IgD-negative memory B cell (primary cell): ENCODE measurements at regions not wholly inside any gene's neighbourhood (a gene's known extent, or its start where the extent isn't known, plus 50 kb on each side); places are given as distances from the start of the nearest gene placed in this dataset.

Source experiments
- H3K27ac Mint-ChIP-seq, 3 donors: one replicate each; pipeline ENCODE4 v1.8.0; 2020 to 2022; ENCODE audit warnings: mild to moderate bottlenecking in 3 of 3, mixed read lengths in 3 of 3, moderate library complexity in 1 of 3
- H3K27me3 Mint-ChIP-seq: one replicate; pipeline ENCODE4 v1.8.0; 2021; ENCODE audit warnings: mixed read lengths
- H3K36me3 Mint-ChIP-seq: one replicate; pipeline ENCODE4 v1.8.0; 2020; ENCODE audit warnings: mild to moderate bottlenecking, mixed read lengths
- H3K4me1 Mint-ChIP-seq, 3 donors: one replicate each; pipeline ENCODE4 v1.8.0; 2020 to 2022; ENCODE audit warnings: mixed read lengths in 3 of 3, mild to moderate bottlenecking in 1 of 3
- H3K4me3 Mint-ChIP-seq, 4 donors: one replicate each; pipeline ENCODE4 v1.8.0; 2020 to 2022; ENCODE audit warnings: mild to moderate bottlenecking in 4 of 4, mixed read lengths in 4 of 4, moderate library complexity in 3 of 4
- H3K9me3 Mint-ChIP-seq, 3 donors: one replicate each; pipeline ENCODE4 v1.8.0; 2020 to 2021; ENCODE audit warnings: mixed read lengths in 3 of 3, mild to moderate bottlenecking in 1 of 3

DNA sequence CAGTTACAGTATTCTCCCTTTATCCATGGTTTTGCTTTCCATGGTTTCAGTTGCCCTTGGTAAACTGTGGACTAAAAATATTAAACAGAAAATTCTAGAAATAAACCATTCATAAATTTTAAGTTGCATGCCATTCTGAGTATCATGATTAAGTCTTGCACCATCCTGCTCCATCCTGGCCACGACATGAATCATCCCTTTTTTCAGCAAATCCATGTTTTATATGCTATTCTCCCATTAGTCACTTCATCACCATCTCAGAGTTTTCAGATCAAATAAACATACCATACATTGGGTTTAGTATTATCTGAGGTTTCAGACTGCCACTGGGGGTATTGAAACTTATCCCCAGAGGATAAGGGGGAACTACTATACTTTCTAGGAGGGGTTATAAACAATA is 234.4 kb upstream of the ATP10B start:
- Mint-ChIP-seq H3K27ac (no peak overlapping the region), H3K9me3 (peaks cover 0 to 9% (median 0%) of the 10 kb centered on the region in 3 donors), H3K36me3 (peaks cover 1% of the 10 kb centered on the region), H3K4me3 (no peak overlapping the region), H3K4me1 (no peaks in the 10 kb centered on the region), H3K27me3 (no peaks in the 10 kb centered on the region)

GRCh38 chr5:161085056-161085455 is 233.0 kb upstream of the ATP10B start:
- Mint-ChIP-seq H3K36me3 (peaks cover 1% of the 10 kb centered on the region), H3K27me3 (no peaks in the 10 kb centered on the region), H3K27ac (no peak overlapping the region), H3K4me3 (no peak overlapping the region), H3K9me3 (peaks cover 0 to 9% (median 0%) of the 10 kb centered on the region in 3 donors), H3K4me1 (no peaks in the 10 kb centered on the region)

DNA sequence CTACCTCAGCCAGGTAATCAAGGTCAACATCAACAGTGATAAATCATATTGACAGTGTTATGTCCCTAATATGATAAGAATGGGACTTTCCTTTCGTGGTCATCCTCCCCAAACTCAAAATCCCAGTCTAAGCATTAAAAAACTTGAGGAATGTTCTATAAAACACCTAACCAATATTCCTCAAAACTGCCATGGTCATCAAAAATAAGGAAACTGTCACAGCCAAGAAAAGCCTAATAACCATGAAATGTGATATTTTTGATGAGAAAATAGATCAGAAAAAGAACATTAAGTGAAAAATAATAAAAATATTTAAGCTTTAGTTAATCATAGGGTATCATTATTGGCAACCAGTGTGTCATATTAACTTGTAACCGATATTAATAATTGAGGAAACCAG is 232.1 kb upstream of the ATP10B start:
- H3K9me3 Mint-ChIP-seq, result peaks cover 0 to 6% (median 0%) of the 10 kb centered on the region in 3 donors
- no peaks in the 10 kb centered on the region for H3K4me1 Mint-ChIP-seq
- H3K27ac Mint-ChIP-seq, result no peak overlapping the region
- no peak overlapping the region for H3K4me3 Mint-ChIP-seq
- H3K27me3 Mint-ChIP-seq, result no peaks in the 10 kb centered on the region
- H3K36me3 Mint-ChIP-seq, result peaks cover 1% of the 10 kb centered on the region

- Mint-ChIP-seq H3K4me1 (no peaks in the 10 kb centered on the region), H3K4me3 (no peak overlapping the region), H3K27me3 (no peaks in the 10 kb centered on the region)
Observed at GRCh38 chr5:161078793-161079192, 226.8 kb upstream of the ATP10B start.

DNA sequence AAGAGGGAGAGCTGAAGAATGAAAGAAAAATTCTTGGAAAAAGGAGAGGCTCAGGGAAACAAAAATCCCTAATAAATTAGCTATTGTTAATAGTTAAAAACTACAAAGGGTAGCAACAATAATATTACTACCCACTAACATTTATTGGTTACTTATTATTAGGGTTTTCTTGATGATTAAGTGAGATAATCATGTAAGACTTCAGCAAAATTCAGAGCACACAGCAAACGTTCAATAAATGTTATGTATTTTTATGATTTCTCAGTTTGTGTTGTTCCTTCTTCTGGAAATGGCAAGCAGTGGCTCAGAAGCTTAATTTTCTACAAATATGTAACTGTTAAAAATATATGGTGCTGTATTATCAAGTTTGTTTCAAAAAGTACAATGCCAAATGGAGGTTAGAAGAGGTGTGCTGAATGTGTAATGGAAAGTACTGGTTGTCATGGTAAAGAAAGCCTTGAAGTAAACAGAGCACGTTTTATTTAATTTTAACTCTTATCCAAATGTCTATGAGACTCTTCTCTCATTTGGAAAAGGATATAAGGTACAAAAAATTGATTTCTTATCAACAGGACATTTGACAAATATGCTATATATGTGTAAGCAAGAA is 226.0 kb upstream of the ATP10B start:
- no peaks in the 10 kb centered on the region for H3K27me3 Mint-ChIP-seq

More at GRCh38 chr5:161078793-161079192, 226.8 kb upstream of the ATP10B start:
- no peaks in the 10 kb centered on the region for H3K36me3 Mint-ChIP-seq
- H3K27ac Mint-ChIP-seq, result no peak overlapping the region
- H3K9me3 Mint-ChIP-seq, result peaks cover 1 to 6% (median 1%) of the 10 kb centered on the region in 3 donors

GRCh38 chr5:161077496-161077895 is 225.5 kb upstream of the ATP10B start:
- Mint-ChIP-seq H3K36me3 (no peaks in the 10 kb centered on the region), H3K27ac (no peak overlapping the region), H3K4me3 (no peak overlapping the region), H3K4me1 (no peaks in the 10 kb centered on the region), H3K9me3 (peaks cover 0 to 1% (median 1%) of the 10 kb centered on the region in 3 donors), H3K27me3 (no peaks in the 10 kb centered on the region)

More for the DNA sequence above, 226.0 kb upstream of the ATP10B start:
- Mint-ChIP-seq H3K9me3 (peaks cover 1 to 2% (median 1%) of the 10 kb centered on the region in 3 donors), H3K4me3 (no peak overlapping the region), H3K4me1 (no peaks in the 10 kb centered on the region), H3K27ac (no peak overlapping the region), H3K36me3 (no peaks in the 10 kb centered on the region)

DNA sequence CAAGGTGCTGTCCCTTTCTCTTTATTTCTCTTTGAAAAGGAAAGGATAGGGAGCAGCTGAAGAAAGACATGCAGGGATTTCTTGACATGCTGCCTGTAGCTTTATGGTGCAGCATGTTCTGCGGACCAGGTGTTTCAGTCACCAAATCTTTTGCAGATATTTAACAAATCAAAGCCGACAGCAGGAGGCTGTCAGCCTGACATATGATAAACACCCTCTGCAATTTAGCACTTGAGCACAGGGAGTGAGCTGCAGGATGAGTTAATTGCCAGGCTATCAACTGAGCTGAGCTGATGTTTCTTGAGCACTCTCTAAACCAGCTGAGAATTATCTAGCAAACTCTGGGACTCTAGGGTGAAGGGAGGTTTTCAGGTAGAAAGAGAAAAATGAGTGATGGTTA is 212.8 kb upstream of the ATP10B start:
- H3K4me1 Mint-ChIP-seq, result no peaks in the 10 kb centered on the region
- H3K27ac Mint-ChIP-seq, result no peak overlapping the region

DNA sequence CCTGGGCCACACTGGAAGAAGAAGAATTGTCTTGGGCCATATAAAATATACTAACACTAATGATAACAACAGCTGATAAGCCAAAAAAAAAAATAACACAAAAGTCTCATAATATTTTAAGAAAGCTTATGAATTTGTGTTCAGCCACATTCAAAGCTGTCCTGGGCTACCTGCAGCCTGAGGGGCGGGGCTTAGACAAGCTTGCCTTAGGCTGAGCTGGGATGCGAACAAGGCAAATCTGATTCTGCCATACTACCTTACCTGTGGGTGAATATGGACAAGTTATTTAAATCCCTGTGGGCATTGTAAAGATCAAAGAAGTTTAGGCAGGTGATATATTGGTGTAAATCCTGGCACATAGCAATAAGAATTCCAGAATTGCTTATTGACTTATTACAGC is 212.3 kb upstream of the ATP10B start:
- no peaks in the 10 kb centered on the region for H3K4me1 Mint-ChIP-seq
- peaks cover 0 to 2% (median 0%) of the 10 kb centered on the region in 3 donors for H3K9me3 Mint-ChIP-seq
- H3K36me3 Mint-ChIP-seq, result no peaks in the 10 kb centered on the region
- no peaks in the 10 kb centered on the region for H3K27me3 Mint-ChIP-seq
- H3K27ac Mint-ChIP-seq, result no peak overlapping the region
- H3K4me3 Mint-ChIP-seq, result no peak overlapping the region

More for the DNA sequence above, 212.8 kb upstream of the ATP10B start:
- H3K36me3 Mint-ChIP-seq, result no peaks in the 10 kb centered on the region
- no peaks in the 10 kb centered on the region for H3K27me3 Mint-ChIP-seq
- no peak overlapping the region for H3K4me3 Mint-ChIP-seq
- peaks cover 0 to 2% (median 0%) of the 10 kb centered on the region in 3 donors for H3K9me3 Mint-ChIP-seq

DNA sequence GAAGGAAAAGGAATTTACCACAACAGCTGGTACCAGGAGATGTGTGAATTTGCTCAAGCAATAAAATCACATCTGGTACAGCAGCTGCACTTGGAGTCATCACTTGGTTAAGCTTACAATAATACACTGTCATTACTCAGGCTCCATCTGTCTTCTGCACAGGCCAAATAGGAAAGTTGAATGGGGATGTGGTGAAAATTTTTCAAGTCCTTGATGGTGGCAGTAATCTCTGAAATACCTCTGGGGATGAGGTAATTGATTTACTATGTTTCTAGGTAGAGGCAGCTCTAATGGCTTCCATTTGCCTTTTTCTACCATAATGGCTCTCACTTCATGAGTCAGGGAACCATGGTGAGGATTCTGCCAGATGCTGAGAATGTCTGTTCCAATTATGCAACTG is 206.8 kb upstream of the ATP10B start:
- no peaks in the 10 kb centered on the region for H3K4me1 Mint-ChIP-seq
- peaks cover 0 to 1% (median 0%) of the 10 kb centered on the region in 3 donors for H3K9me3 Mint-ChIP-seq
- H3K27ac Mint-ChIP-seq, result no peak overlapping the region
- no peaks in the 10 kb centered on the region for H3K27me3 Mint-ChIP-seq
- H3K4me3 Mint-ChIP-seq, result no peak overlapping the region
- H3K36me3 Mint-ChIP-seq, result no peaks in the 10 kb centered on the region

GRCh38 chr5:161051920-161052500 is 200.0 kb upstream of the ATP10B start:
- Mint-ChIP-seq H3K36me3 (no peaks in the 10 kb centered on the region), H3K27ac (no peak overlapping the region), H3K9me3 (peaks cover 0 to 1% (median 0%) of the 10 kb centered on the region in 3 donors), H3K4me1 (no peaks in the 10 kb centered on the region), H3K27me3 (no peaks in the 10 kb centered on the region), H3K4me3 (no peak overlapping the region)

- no peaks in the 10 kb centered on the region for H3K4me1 Mint-ChIP-seq
- H3K4me3 Mint-ChIP-seq, result no peak overlapping the region
- no peaks in the 10 kb centered on the region for H3K36me3 Mint-ChIP-seq
- no peaks in the 10 kb centered on the region for H3K27me3 Mint-ChIP-seq
- H3K9me3 Mint-ChIP-seq, result no peaks in the 10 kb centered on the region
- no peak overlapping the region for H3K27ac Mint-ChIP-seq
Observed at GRCh38 chr5:161047024-161047423, 195.0 kb upstream of the ATP10B start.

- peaks cover 0 to 3% (median 0%) of the 10 kb centered on the region in 3 donors for H3K9me3 Mint-ChIP-seq
- H3K4me1 Mint-ChIP-seq, result no peaks in the 10 kb centered on the region
- H3K27me3 Mint-ChIP-seq, result no peaks in the 10 kb centered on the region
- no peaks in the 10 kb centered on the region for H3K36me3 Mint-ChIP-seq
- H3K27ac Mint-ChIP-seq, result no peak overlapping the region
- H3K4me3 Mint-ChIP-seq, result no peak overlapping the region
Observed at GRCh38 chr5:161042862-161043261, 190.9 kb upstream of the ATP10B start.

DNA sequence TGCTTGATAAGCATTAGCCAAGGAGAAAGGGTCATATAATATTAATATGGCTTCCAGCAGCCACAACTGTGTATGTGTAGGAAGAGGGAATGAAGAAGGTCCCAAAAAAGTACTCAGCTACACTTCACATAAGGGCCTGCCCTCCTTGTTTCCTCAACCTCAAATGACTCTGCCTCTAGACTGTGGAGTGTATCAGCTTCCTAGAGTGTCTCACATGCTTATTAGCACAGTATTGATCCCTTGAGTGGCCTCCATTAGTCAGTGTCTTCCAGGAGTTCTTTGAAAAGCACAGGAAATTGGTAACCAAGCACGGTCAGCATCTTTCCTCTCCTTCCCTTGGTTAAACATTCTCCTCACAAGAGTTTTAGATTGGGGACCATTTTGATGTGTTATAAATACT is 190.4 kb upstream of the ATP10B start:
- no peaks in the 10 kb centered on the region for H3K4me1 Mint-ChIP-seq
- no peaks in the 10 kb centered on the region for H3K36me3 Mint-ChIP-seq
- no peak overlapping the region for H3K4me3 Mint-ChIP-seq
- H3K27me3 Mint-ChIP-seq, result no peaks in the 10 kb centered on the region
- peaks cover 0 to 3% (median 0%) of the 10 kb centered on the region in 3 donors for H3K9me3 Mint-ChIP-seq
- no peak overlapping the region for H3K27ac Mint-ChIP-seq

- Mint-ChIP-seq H3K36me3 (no peaks in the 10 kb centered on the region), H3K27me3 (no peaks in the 10 kb centered on the region), H3K4me3 (no peak overlapping the region), H3K27ac (no peak overlapping the region), H3K4me1 (no peaks in the 10 kb centered on the region), H3K9me3 (peaks cover 0 to 3% (median 0%) of the 10 kb centered on the region in 3 donors)
Observed at GRCh38 chr5:161040818-161041217, 188.8 kb upstream of the ATP10B start.

DNA sequence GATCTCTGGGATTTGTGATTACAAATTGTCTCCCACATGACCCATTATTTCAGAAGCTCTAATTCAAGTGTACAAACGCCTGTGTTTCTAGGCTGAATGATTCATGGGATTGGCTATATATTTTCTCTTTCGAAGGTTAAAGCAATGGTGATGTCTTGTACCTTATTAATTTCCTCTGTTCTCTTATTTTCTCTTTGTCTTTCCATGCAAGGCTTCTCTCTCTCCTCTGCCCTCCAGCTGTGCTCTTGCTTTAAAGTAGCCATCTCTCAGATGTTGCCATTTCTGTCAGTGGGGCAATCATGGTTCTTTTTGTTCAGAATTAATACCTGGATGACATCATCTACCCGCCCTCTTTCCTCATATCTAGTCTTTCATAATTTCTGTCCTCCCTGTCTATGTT is 184.3 kb upstream of the ATP10B start:
- Mint-ChIP-seq H3K27me3 (no peaks in the 10 kb centered on the region), H3K9me3 (peaks cover 0 to 3% (median 0%) of the 10 kb centered on the region in 3 donors), H3K36me3 (no peaks in the 10 kb centered on the region), H3K27ac (no peak overlapping the region), H3K4me3 (no peak overlapping the region), H3K4me1 (no peaks in the 10 kb centered on the region)

GRCh38 chr5:161034451-161034850 is 182.4 kb upstream of the ATP10B start:
- Mint-ChIP-seq H3K9me3 (peaks cover 0 to 2% (median 0%) of the 10 kb centered on the region in 3 donors), H3K36me3 (no peaks in the 10 kb centered on the region), H3K27me3 (no peaks in the 10 kb centered on the region), H3K4me1 (no peaks in the 10 kb centered on the region), H3K4me3 (no peak overlapping the region), H3K27ac (no peak overlapping the region)
